Endometrium (tissue), 2 donors: ENCODE measurements at regions not wholly inside any gene's neighbourhood (a gene's known extent, or its start where the extent isn't known, plus 50 kb on each side); places are given as distances from the start of the nearest gene placed in this dataset.

Experiments used
- FAIRE-seq: peaks from 2 replicates; lab custom pipeline; 2012; peaks lifted over from hg19 to GRCh38; lab: Jason Lieb, UNC
- donor health status: control.
- donor health status: control.

DNA sequence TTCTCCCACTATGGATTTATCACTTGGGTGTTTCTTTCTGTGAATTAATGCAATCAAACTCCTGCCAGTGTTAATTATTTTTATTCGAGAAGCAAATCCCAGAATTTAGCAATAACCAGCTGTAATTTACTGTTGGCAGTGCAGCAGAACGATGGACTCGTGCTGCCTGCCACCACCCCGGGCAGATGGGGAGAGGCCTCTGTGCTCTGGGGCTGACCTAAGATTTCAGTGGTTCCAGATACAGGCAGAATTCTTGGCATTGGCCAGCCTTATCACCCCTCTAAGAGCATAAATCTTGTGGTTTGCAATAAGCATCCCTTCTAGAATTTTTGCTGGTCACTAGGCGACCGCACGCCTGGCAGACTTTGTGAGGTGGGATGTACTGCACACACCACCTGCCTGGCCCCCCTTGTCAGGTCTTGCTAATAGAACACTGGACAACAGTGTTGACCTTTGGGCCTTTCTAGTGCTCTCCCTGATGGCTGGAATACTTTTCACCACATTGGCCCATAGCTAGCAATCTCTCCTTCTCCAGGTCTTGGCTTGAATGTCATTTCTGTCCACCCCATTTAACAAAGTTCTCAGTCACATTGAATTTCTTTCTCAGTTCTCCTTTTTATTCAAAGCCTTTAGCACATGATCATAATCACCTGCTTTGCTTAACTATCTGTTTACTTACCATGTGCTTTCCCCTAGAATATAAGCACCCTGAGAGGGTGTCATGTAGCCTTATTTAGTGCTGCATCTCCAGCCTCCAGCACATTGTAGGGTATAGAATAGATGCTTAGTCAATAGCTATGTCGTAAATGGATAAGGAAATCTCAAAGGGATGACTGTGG lies 122.1 kb upstream of the DYNLRB2 start:
- no peak for FAIRE-seq

- no peak for FAIRE-seq
Measured at GRCh38 chr16:80417706-80418271, 123.0 kb upstream of the DYNLRB2 start.

DNA sequence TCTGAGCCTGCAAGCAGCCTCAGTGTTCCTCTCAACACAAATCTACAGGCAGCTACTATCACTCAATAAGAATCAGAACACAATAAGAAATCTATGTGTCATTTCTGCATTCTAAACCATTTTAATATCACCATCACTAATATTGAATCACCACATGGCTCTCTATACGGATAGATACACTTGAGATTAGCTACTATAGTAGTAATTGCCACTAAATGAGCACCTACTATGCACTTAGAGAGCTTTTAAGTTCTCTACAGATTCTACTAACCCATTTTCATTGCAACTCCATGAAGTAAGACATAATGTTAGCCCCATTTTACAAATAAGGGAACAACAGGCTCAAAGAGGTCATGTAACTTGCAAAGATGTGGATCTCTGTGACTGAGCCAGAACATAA lies 132.8 kb upstream of the DYNLRB2 start:
- FAIRE-seq = no peak

DNA sequence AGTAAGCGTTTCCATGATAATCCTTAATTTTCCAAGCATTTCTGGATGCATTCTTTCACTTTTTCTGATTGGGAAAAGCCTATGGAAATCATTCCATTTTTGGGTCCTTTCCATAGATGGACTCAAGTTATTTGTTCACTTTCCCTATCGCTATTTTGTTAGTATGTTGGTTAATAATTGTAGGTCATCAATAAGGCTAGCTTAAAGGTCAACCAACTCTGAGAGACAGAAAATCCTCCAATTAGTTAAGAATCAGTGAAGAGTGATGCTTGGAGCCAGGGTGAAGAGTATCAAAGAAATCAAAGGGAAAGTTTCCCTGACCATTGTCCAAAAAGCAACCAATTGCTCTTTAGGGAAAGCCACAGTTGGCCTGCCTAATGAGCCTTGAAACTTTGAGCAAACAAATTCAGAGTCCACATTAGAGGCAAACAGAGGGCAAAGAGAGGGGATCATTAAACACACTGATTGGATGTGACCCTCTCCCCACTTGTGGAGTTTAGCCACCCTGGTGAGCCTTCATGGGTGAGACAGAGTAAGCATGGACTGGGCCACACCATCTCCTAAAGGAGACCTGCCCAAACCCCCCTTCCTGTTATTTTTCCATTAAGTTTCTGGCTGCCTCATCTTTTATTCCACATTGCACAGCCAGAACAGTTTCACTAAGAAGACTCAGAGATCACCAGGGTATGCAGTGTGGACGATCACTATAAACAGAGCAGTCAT lies 133.4 kb upstream of the DYNLRB2 start:
- no peak for FAIRE-seq

- no peak for FAIRE-seq
Measured at GRCh38 chr16:80404847-80405246, 135.9 kb upstream of the DYNLRB2 start.

DNA sequence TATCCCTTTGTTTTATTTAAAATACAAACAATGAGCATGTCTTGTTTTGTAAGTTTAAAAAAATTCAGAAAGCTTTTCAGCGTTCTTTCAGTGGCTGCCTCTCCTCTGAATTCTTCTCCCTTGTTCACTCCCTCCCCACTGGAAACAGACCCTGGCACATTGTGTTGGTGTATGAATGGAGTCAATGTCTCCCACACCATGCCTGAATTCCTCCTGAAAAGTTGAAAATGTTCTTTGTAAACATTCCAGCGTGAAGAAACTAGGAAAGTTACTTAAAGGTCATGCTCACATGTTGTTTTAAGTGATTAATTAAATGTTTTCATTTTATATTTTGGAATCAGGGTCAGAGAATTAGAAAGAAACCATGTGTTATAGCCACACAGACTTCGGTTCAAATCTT lies 136.9 kb upstream of the DYNLRB2 start:
- FAIRE-seq = peak; percentile 92

DNA sequence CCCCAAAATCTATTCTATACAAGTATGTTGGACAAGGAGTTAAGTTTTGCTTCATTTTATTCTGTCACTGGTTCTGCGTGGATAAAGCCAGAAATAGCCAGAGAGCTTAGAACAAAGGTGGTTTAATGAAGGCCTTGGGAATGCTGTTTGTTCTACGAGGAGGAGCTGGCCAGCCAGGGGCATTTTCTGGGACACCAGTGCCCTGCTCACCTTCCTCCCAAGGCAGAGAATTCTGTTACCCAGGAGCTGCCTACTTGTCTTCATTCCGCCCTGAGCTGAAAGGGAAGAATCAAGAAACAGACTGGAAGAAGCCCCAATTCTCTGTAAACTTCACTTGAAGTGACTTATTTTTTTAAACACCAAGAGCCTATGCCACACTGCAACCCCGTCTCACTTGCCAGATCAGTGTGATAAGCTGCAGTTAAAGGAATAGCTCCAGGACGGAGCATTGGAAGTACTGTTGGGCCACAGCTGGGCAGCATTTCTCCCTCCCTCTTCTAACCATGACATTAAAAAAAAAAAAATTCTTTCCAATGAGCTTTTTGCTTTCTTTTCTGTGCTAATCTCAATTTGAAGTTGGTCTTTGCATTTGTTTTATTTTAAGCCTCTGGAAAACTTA lies 149.8 kb upstream of the DYNLRB2 start:
- FAIRE-seq = no peak

- FAIRE-seq = no peak
Measured at GRCh38 chr16:80390046-80390445, 150.7 kb upstream of the DYNLRB2 start.

DNA sequence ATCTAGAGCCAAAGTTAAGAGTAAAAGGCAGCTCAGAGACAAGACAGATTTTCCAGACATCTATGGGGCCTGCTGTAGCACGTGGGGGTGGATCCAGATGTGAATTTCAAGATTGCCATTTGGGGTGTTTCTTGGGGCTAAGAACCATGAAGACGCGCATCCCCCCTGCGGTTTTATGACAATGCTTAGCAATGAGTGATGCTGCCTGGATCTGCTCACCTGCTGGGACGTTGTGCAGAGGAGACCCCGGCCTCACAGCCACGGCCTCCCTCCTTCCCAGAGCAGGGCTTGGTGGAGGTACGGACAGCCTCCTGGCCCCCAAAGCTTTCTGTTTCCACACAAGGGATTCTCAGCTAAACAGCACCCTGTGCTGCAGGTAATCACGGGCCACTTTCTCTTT lies 151.5 kb upstream of the DYNLRB2 start:
- no peak for FAIRE-seq

- no peak for FAIRE-seq
Measured at GRCh38 chr16:80387318-80387921, 153.4 kb upstream of the DYNLRB2 start.

GRCh38 chr16:80384862-80385261 lies 155.9 kb upstream of the DYNLRB2 start:
- no peak for FAIRE-seq

DNA sequence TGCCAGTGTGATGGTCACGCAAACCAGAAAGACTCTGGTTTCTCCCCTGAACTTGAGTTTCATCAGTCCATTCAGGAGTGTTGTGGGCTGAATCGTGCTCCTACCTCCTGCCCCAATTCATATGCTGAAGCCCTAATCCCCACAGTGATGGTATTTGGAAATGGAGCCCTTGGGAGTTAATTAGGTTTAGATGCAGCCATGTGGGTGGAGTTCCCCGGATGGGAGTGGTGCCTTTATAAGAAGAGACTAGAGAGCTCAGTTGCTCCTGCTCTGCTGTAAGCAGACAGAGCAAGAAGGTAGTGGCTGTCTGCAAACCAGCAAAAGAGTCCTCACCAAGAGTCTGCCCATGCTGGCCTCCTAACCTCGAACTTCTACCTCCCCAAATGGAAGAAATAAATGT lies 160.3 kb upstream of the DYNLRB2 start:
- no peak for FAIRE-seq

DNA sequence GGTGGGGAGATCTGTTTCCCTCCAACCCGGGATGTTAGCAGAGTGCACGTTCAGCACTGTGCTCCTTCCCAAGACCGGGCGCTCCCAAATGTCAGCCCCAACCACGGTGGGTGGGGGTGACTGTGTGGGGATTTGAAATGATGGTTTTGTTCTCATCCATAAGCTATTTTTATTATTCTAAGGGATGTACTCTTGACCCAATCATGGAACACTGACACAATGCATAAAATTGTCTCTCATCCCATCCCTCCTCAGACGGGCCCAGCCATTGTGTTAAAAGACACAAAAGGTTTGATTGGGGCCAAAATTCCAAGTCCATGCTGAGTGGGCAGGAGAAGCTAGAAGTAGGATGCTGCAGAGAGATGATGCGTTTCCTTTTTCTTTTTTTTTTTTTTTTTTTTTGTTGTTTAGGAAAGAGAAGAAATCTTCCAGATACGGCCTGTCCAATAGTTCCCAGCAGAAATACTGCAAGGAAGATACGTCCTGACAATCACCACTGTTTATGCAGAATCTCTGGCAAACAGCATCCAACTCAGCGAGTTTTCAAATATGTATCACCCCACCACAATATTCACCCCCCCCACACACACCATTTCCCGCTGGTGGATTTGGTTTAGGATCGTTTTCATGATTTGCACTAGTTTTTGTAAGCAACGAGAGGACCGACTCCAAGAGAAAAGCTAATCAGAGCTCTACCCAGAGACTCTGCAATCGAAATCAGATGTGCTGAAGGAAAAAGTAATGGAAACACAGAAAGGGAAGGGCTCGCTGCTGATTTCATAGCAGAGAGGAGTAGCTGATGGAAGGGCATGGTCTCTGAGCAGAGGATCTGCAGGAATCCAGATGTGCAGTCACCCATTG lies 163.5 kb upstream of the DYNLRB2 start:
- no peak for FAIRE-seq

- FAIRE-seq = no peak
Measured at GRCh38 chr16:80375973-80376372, 164.8 kb upstream of the DYNLRB2 start.

GRCh38 chr16:80375513-80375912 lies 165.3 kb upstream of the DYNLRB2 start:
- FAIRE-seq = no peak

DNA sequence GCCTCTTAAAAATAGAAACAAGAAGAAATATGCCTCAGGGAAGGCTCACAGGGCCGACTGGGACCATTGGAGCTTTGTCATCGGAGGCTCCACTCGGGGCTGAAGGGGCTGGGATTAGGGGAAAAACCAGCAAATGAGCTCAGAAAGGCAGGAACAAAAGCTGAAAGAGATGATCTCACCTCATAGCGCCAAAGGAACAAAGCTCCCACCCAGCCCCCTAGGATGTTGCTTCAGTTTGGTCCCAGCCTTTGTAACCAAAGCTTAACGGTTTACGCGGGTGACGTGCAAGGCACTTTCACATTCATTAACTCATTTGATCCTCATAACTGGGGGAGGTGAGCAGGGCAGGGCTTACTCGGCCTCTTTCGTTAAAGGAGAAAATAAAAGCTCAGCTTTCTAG lies 168.5 kb upstream of the DYNLRB2 start:
- no peak for FAIRE-seq

DNA sequence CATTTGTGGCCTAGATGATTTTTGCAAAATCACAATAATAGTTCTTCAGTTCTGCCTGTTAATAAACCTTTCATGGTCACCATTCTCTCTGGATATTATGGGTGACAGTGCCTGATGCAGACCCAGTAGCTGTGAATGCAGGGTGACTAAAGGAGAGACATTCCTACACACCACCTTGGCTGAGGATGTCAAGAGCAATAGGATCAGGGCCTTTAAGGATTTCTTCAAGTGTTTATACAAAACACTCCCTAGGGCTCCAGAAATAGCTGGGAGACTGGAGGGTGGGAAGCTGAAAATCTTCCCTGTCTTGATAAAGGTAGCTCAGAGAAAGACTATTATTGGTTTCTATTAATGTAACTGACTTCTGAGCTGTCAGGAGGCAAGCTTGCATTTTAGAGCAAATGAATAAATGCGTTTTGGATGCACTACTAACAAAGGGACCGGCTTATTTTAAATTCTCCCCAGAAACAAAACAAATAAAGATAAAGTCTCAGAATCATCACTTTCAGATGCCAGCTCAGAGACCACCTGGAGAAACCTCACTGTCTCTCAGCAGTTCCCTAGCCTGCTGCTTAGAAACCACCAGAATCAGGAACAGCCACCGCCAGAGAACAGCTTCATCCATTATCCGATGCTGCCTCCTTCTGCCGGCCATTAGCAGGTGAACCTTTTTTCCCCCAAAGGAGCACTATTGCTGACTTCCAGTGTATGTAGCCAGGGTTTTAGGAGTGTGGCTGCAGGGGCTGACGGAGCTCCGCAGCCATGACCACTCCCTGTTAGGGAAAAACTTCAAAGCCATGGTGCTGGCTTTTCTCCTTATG lies 171.4 kb upstream of the DYNLRB2 start:
- no peak for FAIRE-seq

- FAIRE-seq = no peak
Measured at GRCh38 chr16:80367037-80367658, 173.6 kb upstream of the DYNLRB2 start.

DNA sequence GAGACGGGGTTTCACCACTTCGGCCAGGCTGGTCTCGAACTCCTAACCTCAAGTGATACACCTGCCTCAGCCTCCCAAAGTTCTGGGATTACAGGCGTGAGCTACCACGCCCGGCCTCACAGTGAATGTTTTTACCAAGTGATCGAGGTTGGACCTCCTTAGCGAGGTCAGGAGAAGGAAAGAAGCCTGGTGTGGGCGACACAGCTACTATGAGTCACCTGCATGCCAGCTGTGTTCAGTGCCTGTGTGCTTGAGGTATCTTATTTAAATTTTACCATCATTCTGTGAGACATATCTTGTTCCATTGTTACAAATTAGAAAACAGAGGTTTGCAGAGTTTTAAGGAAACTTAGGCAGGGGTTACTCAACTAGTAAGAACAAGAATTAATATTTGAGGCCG lies 174.8 kb upstream of the DYNLRB2 start:
- no peak for FAIRE-seq

DNA sequence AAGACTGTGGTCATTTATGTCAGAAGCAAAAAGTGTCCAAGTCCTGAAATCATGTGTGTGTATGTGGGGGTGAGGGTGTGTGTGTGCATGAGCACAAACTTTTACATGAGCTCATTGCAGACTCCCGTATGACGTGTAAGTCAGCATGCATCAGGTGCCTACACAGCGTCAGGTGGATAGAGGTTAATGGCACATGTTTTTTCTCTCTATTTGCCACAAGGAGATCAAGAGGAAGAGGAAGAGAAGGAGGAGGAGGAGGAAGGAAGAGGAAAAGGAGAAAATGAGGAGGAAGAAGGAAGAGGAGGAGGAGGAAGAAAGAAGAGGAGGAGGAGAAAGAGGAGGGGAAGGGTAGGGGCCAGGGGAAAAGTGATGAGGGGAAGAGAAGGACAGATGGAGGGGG lies 178.0 kb upstream of the DYNLRB2 start:
- FAIRE-seq = no peak
